ENCODE measurements at regions not wholly inside any gene's neighbourhood (a gene's known extent, or its start where the extent isn't known, plus 50 kb on each side); places are given as distances from the start of the nearest gene placed in this dataset.

DNA sequence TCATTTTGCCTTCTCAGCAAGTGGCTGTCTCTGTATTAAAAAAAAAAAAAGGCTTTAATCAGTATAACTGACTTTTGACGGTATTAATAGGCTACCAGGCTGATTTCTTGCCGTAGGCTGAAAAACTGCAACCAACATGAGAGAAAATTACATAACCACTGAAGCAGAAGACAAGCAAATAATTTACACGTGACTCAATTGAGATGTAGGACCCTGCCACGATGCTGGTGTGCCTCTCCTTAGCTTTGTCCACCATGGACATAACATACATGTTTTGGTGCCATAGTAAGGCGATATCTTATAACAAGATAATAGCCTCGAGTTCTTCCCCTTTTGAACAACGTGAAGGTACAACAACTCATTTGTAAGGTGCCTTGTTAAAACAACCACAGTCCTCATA, 88.7 kb upstream of the GRIP1 start:
- TF ChIP-seq, protein P1, sequence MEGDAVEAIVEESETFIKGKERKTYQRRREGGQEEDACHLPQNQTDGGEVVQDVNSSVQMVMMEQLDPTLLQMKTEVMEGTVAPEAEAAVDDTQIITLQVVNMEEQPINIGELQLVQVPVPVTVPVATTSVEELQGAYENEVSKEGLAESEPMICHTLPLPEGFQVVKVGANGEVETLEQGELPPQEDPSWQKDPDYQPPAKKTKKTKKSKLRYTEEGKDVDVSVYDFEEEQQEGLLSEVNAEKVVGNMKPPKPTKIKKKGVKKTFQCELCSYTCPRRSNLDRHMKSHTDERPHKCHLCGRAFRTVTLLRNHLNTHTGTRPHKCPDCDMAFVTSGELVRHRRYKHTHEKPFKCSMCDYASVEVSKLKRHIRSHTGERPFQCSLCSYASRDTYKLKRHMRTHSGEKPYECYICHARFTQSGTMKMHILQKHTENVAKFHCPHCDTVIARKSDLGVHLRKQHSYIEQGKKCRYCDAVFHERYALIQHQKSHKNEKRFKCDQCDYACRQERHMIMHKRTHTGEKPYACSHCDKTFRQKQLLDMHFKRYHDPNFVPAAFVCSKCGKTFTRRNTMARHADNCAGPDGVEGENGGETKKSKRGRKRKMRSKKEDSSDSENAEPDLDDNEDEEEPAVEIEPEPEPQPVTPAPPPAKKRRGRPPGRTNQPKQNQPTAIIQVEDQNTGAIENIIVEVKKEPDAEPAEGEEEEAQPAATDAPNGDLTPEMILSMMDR (IDR thresholded peaks at IDR 0.05): no peak
- TF ChIP-seq POLR2A (IDR thresholded peaks at IDR 0.05): no peak
- no peak for TF ChIP-seq POLR2AphosphoS5 (IDR thresholded peaks at IDR 0.05; ENCODE audit: insufficient read depth in 1 of 2, low read depth in 1 of 2)

All from vagina (tissue), 2 donors.